PC-9 (cell line): ENCODE measurements at regions not wholly inside any gene's neighbourhood (a gene's known extent, or its start where the extent isn't known, plus 50 kb on each side); places are given as distances from the start of the nearest gene placed in this dataset.

ENCODE experiments used
- EZH2 ChIP-seq: fragments of 200-600 bp; sonication (generic); IDR thresholded peaks from 2 replicates; pipeline ENCODE4 v1.8.0; 2017; ENCODE audit warnings: antibody characterized with exemption, low read depth
- TF ChIP-seq, protein P1 (sequence below): fragments of 200-600 bp; sonication (generic); conservative IDR thresholded peaks from 2 replicates; pipeline ENCODE4 v1.6.1; 2017; ENCODE audit warnings: mixed run types, antibody characterized with exemption, mild to moderate bottlenecking, moderate library complexity

DNA sequence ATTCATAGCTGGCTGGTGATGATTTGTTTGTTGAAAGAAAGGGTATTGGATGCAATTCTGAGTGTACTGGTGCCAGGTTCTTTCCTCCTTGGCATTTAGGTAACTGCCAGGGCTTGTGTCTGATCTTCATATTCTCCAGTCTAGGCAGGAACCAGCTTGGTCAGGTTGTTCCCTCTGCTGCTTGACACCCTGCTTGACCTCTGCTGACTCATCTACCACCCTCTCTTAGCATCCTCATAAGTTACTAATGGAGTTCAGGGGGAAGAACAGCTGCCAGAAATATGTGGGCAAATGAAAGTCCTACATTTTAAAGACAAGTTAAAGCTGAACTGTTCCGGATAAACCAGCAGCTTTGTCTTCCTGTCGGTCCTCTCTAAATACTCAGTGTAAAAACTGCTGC lies 116.1 kb upstream of the TNC start:
- TF ChIP-seq, protein P1, sequence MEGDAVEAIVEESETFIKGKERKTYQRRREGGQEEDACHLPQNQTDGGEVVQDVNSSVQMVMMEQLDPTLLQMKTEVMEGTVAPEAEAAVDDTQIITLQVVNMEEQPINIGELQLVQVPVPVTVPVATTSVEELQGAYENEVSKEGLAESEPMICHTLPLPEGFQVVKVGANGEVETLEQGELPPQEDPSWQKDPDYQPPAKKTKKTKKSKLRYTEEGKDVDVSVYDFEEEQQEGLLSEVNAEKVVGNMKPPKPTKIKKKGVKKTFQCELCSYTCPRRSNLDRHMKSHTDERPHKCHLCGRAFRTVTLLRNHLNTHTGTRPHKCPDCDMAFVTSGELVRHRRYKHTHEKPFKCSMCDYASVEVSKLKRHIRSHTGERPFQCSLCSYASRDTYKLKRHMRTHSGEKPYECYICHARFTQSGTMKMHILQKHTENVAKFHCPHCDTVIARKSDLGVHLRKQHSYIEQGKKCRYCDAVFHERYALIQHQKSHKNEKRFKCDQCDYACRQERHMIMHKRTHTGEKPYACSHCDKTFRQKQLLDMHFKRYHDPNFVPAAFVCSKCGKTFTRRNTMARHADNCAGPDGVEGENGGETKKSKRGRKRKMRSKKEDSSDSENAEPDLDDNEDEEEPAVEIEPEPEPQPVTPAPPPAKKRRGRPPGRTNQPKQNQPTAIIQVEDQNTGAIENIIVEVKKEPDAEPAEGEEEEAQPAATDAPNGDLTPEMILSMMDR, result no peak
- TF ChIP-seq EZH2, result no peak
